OCI-LY1 (cell line): ENCODE measurements at regions not wholly inside any gene's neighbourhood (a gene's known extent, or its start where the extent isn't known, plus 50 kb on each side); places are given as distances from the start of the nearest gene placed in this dataset.

Experiments used
- EZH2 ChIP-seq: fragments of 200-600 bp; sonication (generic), shearing (Covaris generic); IDR thresholded peaks from 2 replicates; pipeline ENCODE4 v1.8.0; 2017; ENCODE audit warnings: borderline replicate concordance, mixed run types, mild to moderate bottlenecking, antibody characterized with exemption, low read length, moderate library complexity, mixed read lengths
- TF ChIP-seq, protein P1 (sequence below): fragments of 200-600 bp; sonication (generic), shearing (Covaris generic); IDR thresholded peaks from 2 replicates; pipeline ENCODE4 v1.5.1; 2017; ENCODE audit warnings: mild to moderate bottlenecking, antibody characterized with exemption, low read length, moderate library complexity, mixed read lengths

DNA sequence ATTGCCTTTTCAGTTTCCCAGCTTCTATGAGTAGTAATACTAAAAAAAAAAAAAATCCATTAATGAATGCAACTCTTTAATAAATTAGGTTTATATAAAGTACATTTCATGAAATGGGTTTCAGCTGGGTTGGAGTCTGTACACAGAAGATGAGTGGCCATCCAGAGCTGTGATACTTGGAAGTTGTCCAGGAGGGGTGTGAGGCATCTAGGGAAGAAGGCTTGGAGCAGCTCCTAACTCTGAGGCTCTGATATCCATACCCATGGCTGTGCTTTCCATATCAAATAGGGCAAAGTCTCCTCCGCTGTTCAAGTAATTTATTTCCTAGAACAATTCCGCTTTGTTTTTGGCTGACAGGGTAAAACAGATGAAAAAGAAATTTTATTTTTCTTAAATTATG is 423.3 kb upstream of the TENM3 start:
- TF ChIP-seq, protein P1, sequence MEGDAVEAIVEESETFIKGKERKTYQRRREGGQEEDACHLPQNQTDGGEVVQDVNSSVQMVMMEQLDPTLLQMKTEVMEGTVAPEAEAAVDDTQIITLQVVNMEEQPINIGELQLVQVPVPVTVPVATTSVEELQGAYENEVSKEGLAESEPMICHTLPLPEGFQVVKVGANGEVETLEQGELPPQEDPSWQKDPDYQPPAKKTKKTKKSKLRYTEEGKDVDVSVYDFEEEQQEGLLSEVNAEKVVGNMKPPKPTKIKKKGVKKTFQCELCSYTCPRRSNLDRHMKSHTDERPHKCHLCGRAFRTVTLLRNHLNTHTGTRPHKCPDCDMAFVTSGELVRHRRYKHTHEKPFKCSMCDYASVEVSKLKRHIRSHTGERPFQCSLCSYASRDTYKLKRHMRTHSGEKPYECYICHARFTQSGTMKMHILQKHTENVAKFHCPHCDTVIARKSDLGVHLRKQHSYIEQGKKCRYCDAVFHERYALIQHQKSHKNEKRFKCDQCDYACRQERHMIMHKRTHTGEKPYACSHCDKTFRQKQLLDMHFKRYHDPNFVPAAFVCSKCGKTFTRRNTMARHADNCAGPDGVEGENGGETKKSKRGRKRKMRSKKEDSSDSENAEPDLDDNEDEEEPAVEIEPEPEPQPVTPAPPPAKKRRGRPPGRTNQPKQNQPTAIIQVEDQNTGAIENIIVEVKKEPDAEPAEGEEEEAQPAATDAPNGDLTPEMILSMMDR: no peak
- no peak for TF ChIP-seq EZH2
